ENCODE measurements at regions not wholly inside any gene's neighbourhood (a gene's known extent, or its start where the extent isn't known, plus 50 kb on each side); places are given as distances from the start of the nearest gene placed in this dataset.

DNA sequence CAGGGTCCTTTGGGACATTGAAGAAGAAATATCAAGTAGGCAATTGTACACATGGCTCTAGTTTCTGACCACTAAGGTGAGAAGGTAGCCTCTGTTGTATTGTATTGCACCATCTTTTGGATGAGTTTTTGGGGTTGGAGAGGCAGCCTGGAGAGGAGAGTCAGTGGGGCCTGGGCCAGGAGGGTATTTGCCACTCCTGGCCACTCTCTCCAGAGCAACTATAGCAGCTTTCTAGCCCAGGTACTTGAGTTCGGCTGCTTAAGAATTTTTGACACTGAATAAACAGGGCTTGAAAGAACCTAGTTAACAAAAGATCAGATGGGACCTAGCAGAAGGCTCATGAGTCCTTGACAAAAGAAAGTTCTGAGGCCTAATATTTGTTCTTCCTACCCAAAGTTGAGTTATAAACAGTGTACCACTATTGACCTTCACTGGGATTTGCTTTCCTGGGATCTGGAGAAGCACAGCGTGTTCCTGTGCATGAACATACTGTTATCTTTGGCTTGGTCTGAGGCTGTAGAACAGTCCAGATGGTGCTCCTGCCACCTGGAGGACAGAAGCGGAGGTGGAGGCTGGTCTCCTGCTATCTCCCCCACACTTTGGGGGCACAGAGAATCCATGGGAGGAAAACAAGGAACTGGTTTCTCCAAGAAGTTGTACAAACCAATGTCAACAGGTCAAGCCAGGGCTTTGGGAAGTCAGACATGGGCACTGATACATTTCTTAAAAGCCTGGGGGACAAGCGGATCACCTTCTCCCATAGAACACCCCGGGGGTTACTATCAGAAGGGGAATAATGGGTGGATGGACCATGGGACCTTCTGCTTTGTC lies 110.4 kb upstream of the LIFR start:
- TF ChIP-seq, protein P1, sequence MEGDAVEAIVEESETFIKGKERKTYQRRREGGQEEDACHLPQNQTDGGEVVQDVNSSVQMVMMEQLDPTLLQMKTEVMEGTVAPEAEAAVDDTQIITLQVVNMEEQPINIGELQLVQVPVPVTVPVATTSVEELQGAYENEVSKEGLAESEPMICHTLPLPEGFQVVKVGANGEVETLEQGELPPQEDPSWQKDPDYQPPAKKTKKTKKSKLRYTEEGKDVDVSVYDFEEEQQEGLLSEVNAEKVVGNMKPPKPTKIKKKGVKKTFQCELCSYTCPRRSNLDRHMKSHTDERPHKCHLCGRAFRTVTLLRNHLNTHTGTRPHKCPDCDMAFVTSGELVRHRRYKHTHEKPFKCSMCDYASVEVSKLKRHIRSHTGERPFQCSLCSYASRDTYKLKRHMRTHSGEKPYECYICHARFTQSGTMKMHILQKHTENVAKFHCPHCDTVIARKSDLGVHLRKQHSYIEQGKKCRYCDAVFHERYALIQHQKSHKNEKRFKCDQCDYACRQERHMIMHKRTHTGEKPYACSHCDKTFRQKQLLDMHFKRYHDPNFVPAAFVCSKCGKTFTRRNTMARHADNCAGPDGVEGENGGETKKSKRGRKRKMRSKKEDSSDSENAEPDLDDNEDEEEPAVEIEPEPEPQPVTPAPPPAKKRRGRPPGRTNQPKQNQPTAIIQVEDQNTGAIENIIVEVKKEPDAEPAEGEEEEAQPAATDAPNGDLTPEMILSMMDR (IDR thresholded peaks at IDR 0.05; ENCODE audit: low read depth, low read length): peak; percentile 73
- no peak for TF ChIP-seq MYC (IDR thresholded peaks at IDR 0.05; ENCODE audit: low read depth, low read length)
- no peak for TF ChIP-seq POLR2A (IDR thresholded peaks at IDR 0.05; ENCODE audit: extremely low read depth, insufficient read length)
- TF ChIP-seq, protein P2, sequence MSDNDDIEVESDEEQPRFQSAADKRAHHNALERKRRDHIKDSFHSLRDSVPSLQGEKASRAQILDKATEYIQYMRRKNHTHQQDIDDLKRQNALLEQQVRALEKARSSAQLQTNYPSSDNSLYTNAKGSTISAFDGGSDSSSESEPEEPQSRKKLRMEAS (IDR thresholded peaks at IDR 0.05; ENCODE audit: low read depth, low read length): no peak

Measured in NB4 (cell line).